Endothelial cell of umbilical vein (primary cell): ENCODE measurements at regions not wholly inside any gene's neighbourhood (a gene's known extent, or its start where the extent isn't known, plus 50 kb on each side); places are given as distances from the start of the nearest gene placed in this dataset.

Experiments used
- EZH2 ChIP-seq: IDR thresholded peaks from 2 replicates; pipeline ENCODE4 v1.6.1; 2012; ENCODE audit warnings: borderline replicate concordance, low read depth, mild to moderate bottlenecking, moderate library complexity, low read length, inconsistent platforms; ENCODE audit not compliant: severe bottlenecking
- JUN ChIP-seq: IDR thresholded peaks from 2 replicates; pipeline ENCODE4 v1.6.1; 2011; ENCODE audit warnings: borderline replicate concordance, low read depth; ENCODE audit not compliant: insufficient read length, insufficient read depth
- MYC ChIP-seq: IDR thresholded peaks from one replicate; pipeline ENCODE4 v1.6.1; 2011; ENCODE audit warnings: mild to moderate bottlenecking, low read depth, low read length
- POLR2A ChIP-seq: IDR thresholded peaks from 2 replicates; pipeline ENCODE4 v1.6.1; 2012; ENCODE audit warnings: low read depth, mild to moderate bottlenecking, control low read depth, low read length
- POLR2AphosphoS5 ChIP-seq: IDR thresholded peaks from 2 replicates; pipeline ENCODE4 v1.6.1; 2012; ENCODE audit warnings: low read depth, mild to moderate bottlenecking, control low read depth, low read length, moderate library complexity; ENCODE audit not compliant: insufficient read depth
- TF ChIP-seq, protein P1 (sequence below), 2 donors: IDR thresholded peaks; 1 replicate in 1 of 2; 2 replicates in 1 of 2; pipeline ENCODE4 v1.5.1; 2011; ENCODE audit warnings: low read length in 2 of 2, mild to moderate bottlenecking in 2 of 2, moderate library complexity in 2 of 2, control low read depth in 1 of 2, inconsistent platforms in 1 of 2, low read depth in 1 of 2; ENCODE audit not compliant: insufficient read depth in 1 of 2; ENCODE audit errors: extremely low read depth in 1 of 2
- TF ChIP-seq, protein P2 (sequence below): IDR thresholded peaks from 2 replicates; pipeline ENCODE4 v1.6.1; 2011; ENCODE audit not compliant: insufficient read depth, insufficient read length

GRCh38 chr1:70919706-70920323, 127.8 kb downstream of the PTGER3 start:
- no peak for TF ChIP-seq POLR2A
- TF ChIP-seq, protein P1, sequence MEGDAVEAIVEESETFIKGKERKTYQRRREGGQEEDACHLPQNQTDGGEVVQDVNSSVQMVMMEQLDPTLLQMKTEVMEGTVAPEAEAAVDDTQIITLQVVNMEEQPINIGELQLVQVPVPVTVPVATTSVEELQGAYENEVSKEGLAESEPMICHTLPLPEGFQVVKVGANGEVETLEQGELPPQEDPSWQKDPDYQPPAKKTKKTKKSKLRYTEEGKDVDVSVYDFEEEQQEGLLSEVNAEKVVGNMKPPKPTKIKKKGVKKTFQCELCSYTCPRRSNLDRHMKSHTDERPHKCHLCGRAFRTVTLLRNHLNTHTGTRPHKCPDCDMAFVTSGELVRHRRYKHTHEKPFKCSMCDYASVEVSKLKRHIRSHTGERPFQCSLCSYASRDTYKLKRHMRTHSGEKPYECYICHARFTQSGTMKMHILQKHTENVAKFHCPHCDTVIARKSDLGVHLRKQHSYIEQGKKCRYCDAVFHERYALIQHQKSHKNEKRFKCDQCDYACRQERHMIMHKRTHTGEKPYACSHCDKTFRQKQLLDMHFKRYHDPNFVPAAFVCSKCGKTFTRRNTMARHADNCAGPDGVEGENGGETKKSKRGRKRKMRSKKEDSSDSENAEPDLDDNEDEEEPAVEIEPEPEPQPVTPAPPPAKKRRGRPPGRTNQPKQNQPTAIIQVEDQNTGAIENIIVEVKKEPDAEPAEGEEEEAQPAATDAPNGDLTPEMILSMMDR (IDR thresholded peaks at IDR 0.05; ENCODE audit: extremely low read depth in 1 of 2, insufficient read depth in 1 of 2, low read depth in 1 of 2, low read length in 2 of 2), result no peak
- TF ChIP-seq EZH2, result no peak
- no peak for TF ChIP-seq POLR2AphosphoS5
- TF ChIP-seq, protein P2, sequence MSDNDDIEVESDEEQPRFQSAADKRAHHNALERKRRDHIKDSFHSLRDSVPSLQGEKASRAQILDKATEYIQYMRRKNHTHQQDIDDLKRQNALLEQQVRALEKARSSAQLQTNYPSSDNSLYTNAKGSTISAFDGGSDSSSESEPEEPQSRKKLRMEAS, result no peak
- no peak for TF ChIP-seq MYC
- no peak for TF ChIP-seq JUN
